GM19238 (cell line): ENCODE measurements at regions not wholly inside any gene's neighbourhood (a gene's known extent, or its start where the extent isn't known, plus 50 kb on each side); places are given as distances from the start of the nearest gene placed in this dataset.
"Not testable (repeated sequence)": the region's sequence is repeated elsewhere in the genome, so short reads cannot be mapped to it uniquely, and the experiment has no call there.

Experiments used
- DNase-seq: peaks from one replicate; pipeline ENCODE4 v3.0.0; 2011; ENCODE audit warnings: low spot score; ENCODE audit not compliant: insufficient read length

DNA sequence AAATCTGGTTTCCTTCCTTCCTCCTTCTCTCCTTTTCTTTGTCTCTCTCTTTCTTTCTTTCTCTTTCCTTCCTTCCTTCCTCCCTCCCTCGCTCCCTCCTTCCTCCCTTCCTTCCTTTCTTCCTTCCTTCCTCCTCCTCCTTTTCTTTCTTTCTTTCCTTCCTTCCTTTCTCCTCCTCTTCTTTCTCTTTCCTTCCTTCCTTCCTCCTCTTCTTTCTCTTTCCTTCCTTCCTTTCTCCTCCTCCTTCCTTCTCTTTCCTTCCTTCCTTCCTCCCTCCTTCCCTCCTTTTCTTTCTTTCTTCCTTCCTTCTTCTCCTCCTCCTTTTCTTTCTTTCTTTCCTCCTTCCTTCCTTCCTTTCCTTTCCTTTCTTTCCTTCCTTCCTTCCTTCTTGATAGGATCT is 61.2 kb downstream of the VIP start:
- DNase-seq: no peak

DNA sequence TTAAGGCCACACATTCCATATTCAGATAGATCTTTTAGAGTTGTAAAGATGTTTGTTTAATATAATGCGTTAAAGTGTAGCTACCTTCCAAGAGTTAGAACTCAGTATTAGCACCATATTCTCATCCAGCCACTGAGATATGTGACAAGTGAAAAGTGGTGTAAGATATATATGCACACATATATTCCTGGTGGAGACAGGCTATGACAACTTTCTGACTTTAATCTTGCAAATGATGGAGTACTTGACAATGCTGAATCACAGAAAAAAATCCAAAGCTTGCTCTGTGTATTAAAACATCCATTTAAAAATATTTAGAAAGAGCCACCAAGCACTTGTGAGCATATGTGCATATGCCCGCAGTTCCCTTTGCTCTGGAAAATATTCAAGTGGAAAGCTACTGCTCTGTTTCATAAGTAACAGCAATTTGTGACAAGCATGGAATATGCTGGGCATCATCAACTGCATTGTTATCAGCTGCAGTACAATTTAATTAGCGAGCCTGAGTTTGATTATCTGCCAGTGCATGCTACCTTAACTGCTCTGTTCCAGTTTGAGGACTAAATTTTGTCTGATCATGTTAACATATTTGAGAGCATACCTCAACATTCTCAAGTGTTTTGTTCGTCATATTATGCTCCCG is 64.8 kb downstream of the VIP start:
- DNase-seq: no peak

DNA sequence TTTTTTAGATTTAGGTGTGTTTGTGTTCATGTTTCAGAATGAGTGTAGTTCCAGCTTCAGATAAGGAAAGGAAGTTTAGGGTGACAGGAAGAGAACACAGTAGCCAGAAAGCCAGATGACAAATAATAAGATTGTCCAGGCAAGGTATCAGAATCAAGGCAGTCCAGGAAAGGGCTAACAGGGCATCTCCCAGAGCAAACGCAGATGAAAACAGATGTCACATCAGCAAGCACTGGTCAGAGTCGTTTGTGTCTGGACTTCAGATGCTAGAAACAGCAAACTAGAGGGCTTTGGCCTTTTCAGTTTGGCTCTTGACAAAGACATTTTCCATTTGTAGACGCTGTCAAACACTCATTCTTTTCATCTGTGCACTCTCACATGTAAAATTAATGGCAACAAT is 65.5 kb downstream of the VIP start:
- no peak for DNase-seq

DNA sequence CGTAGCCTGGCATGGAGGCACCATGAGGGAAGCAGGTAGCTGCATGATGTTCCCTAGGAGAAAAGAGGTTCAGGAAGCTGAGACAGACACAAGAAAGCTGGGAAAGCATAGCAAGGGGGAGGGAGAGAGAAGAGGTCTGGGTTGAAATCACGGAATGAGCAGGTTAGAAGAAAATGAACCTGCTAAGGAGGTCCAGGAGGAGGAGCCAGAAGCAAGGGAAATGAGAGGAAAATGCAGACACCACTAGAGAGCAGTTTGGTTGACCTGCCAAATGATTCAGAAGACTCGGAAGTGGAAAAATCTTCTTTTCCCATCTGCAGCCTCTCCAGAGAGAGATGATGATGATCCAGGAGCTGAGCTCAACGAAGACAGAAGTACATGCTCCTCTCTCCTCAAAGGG is 70.9 kb downstream of the VIP start:
- DNase-seq: no peak

DNA sequence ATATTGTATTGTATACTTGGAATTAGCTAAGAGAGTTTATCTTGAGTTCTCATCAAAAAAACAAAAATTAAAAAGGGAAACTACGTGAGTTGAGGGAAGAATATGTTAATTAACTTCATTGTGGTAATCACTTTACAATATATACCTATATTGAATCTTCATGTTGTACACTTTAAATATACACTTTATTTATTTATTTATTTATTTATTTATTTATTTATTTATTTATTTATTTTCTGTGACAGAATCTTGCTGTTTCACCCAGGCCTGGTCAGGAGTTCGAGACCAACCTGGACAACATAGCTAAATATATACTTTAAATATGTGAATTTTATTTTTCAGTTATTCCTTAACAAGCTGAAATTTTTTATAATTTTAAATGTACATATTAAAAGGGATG is 74.1 kb downstream of the VIP start:
- no peak for DNase-seq

DNA sequence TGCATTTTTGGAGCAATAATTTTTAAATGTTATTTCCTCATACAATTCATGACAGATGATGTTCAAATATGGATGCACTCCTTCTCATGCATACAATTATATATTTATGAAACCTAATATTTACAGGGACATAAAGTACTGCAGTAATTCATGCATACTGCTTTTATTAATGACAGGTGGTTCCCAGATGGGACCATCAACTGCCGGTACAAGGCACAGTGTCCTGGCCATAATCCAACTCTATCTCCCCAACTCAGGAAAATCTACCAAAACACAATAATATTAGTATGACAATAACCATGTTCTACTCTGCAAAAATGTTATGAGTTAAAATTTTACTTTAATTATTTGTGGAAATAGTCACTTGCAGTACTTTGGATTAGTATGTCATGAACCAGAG is 77.8 kb downstream of the VIP start:
- DNase-seq: no peak

DNA sequence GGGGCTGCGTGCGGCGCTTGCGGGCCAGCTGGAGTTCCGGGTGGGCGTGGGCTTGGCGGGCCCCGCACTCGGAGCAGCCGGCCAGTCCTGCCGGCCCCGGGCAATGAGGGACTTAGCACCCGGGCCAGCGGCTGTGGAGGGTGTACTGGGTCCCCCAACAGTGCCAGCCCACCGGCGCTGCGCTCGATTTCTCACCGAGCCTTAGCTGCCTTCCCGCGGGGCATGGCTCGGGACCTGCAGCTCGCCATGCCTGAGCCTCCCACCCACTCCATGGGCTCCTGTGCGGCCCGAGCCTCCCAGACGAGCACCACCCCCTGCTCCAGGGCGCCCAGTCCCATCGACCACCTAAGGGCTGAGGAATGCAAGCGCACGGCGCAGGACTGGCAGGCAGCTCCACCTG is 83.8 kb downstream of the VIP start:
- DNase-seq: not testable (repeated sequence)

DNA sequence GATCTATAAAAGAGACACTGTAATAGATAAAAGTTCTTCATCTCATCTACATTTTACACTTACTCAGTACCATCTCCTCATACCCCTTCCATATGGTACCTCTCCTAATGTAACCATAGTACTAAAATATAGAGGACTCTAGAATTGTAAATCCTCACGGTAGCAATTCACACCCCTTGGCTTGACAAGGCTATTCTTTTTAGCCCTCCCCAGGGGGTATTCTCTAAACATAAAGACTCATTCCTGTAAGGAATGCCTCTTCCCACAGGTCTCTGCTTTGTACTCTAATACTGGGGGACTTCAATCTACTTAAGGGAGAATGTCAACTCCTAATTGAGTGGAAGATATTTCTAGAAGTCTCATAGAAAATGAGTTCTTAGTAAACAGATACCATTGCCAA is 85.9 kb downstream of the VIP start:
- DNase-seq: no peak

DNA sequence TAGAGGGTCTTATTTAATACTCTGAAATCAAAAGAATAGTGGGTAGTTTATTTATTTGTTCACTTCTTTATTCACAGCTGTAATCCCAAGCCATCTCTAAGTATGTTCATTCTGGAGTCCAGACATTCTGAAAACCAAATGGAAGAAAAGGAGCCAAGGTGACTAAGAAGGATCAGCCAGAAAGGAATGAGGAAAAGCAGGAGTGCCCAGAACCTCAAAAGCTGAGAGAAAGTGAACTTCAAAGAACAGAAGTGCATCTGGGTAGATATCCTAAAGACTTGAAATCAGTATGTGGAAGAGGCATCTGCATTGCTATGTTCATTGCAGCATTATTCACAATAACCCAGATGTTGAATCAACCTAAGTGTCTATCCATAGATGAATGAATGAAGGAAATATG is 94.8 kb downstream of the VIP start:
- DNase-seq: no peak

DNA sequence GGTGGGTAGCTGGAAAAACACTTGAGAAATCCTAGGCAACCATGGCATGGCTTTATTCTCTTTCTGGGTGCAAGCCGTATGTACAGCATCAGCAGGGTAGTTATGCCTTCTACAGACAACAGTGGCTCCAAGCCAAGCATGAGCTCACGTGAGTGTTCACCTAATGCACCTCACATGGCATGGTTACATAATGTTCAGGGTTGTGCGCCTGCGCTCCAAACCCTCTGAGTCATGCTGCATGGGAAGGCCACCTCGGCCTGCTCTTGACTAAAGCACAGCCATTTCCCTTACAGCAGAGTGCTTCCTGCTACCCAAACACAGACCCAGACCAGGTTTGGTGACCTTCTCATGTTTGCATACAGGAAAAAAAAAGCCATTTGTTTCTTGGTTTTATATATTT is 96.2 kb downstream of the VIP start:
- DNase-seq: no peak

DNA sequence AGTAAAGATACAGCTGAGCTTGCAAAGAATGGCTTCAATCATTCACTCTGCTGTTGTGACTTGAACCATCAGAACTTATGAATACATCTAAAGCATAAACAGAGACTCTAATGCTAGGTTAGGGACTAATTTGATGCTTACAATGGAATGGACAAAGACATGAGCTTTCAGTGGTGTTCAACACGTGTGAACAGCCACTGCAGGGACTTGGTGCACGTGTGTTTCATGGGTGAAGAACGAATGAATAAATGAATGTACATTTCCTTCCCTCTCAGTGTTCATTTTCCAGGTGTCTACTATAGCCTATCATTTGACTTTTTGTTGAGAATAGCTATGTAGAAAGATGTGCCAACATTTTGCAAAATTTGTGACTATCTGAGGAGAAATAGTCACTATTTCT is 98.3 kb downstream of the VIP start:
- no peak for DNase-seq

DNA sequence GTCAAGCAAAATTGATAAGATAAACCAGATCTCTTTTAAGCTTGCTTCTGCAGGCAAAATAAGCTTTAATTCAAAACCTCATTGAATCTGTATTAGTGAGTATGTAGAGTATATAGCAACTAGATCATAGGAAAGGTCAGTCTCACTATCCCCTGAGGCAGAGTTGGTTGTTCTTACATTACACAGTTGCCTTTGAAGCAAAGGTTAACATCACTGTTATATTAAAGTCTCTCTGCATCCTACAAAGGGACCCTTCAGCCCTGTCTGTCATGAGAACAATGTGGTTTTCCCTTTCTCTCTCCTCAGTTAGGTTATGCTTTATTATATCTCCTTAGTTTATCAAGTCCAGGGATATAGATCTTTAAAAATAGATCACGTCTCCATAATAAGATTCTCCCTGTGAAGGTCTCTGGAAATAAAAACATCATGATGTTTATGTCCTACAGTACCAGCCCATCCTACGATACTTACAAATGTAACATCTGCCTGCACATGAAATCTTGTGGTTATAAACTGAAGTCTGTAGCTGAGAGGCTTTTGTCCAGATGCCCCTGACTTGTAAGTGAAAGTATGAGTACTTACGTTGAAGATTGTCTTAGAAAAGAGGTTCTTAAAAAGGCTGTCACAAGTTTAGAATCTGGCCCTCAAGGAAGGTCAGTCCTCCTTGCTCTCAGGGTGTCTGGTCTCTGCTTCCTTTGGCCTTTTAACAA is 103.6 kb downstream of the VIP start:
- DNase-seq: no peak

DNA sequence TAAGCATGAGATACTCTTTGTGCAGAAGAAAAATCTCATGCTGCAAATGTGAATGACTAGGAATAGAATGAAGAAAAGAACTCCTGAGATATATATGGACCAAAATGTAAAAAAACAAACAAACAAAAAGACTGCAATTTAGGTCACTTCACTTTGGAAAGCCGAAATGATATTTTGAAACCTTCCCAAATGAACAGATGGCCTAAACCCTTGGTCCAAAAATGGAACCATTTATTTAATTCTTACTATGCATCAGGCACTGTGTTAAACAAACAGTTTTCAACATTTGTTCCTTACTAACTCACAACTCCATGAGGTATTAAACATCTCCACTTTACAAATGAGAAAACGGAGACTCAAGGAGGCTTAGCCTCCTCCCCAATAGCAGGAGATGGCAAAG is 107.5 kb downstream of the VIP start:
- no peak for DNase-seq

DNA sequence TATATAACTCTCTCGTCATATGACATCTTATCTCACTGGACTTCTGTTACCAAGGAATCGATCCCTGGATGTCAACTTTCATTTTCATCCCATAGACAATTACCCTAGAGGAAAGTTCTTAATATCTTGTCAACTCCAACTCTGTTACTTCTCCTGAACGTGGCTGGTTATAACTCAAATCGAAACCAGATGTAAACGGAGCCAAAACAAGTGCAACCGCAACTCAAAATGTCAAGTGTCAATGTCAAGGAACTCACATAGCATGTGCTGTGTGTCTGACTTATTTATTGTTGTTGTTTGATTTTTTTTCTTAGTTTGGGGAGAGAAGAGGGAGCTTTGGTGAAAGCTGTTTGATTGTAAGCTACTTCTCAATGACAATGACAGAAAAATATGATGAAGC is 108.6 kb downstream of the VIP start:
- no peak for DNase-seq

DNA sequence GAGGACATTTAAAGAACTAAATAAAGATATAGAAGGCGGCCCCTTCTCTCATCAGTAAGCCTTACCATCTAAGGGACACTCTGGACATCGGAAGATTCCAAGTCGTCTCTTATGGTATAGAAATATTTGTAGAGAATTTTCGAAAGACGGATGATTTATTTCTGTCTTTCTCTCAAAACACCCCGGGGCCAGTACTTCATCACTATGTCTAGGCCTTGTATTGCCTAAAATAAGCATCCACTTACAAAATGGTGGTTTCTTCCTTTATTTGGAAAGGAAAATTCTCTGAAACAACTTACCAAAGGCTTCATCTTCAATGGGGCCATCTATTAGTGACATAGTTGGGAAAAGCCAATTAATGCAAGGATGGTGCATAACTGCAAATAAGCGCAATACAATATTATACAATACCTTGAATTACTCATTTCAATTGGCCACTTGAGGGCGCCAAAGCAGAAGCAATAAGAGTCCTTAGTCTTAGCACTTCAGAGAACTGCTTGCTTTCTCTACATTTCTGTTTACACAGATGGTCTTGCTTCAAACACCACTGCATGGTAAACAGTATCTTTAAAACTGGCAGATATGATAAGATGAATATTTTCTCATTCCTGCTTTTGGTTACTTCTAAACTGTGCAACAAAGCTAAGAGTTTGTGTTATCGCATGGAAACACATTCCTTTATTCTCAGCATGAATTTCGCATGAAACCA is 113.2 kb downstream of the VIP start:
- DNase-seq: no peak

DNA sequence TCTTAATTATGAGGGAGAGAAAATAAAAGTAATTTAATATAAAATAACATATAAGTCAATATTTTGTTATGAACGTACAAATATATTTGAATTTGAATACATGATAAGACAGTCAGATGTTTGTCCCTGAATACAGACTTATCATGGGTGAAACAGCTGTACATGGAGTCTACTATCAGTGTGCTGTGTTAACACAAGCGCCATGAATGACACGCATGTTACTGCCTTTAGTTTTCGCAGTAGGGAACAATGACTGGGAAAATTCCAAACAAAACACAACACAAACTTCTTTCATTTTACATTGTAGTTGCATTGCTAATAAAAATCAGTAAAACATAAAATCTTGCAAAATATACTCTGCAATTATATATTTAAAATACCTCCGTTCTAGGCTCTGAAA is 108.6 kb downstream of the FBXO5 start:
- DNase-seq: no peak

DNA sequence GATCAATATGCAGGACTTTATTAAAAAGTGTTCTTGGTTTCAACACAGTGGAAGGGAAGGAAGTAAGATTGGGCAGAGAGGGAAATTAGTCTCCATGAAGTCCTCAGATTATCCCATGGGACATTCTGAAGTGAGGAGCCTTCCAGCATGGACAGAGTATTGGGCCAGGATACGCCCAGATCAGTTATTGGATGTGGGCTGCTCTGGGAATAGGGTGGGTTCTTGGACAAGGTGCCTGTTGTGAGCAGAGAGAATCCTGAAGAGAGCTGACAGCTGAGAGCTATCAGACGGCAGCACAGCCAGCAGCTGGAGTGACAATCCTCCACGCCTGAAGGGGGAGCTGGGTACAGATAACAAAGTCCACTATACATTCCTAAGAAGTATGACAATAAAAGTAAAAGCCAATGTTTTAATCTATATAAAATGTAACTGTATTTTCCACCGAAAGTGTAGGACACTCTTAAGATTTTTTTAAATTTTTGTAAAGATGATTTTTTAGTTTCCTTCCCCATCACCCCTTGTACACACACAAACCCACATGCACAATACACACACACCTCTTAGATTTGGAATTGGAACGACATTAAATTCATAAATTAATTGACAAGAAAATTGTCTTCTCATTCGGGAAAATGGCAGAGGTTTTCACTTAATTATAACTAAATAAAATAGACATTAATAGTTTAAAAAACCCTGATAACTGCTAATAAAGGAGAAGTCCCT is 107.8 kb downstream of the FBXO5 start:
- DNase-seq: no peak

DNA sequence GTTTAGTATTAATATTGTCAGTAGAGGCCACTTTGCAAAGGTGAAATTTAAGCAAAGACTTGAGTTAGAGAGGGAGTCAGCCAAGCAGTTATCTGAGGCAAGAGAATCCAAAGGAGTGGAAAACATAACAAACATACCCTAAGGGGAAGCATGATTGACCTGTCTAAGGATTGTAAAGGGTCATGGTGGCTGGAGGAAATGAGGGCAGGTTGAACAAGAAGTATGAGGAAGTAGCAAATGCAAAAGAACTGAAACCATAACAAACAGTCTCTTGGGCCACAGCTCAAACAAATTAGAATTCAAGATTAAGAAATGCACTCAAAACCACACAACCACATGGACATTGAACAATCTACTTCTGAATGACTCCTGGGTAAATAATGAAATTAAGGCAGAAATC is 103.2 kb downstream of the FBXO5 start:
- DNase-seq: no peak

DNA sequence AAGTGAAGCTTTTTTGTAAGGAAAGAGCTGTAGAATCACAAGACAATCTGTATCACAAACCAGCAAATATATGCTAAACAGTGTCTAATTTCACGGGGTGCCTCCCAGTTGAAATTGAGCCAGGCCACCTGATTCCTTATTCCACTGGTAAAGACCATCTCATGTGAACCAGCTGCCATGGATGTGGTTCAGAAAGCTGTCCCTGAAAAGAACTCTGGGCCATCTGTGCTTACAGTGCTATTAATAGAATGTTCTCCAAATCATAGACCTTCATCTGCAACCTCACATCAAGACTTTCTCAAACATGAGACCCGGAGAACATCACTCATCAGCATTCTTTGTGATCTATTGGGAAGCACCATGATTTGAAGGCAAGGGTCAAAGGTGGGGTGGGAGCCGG is 89.7 kb downstream of the FBXO5 start:
- DNase-seq: no peak

DNA sequence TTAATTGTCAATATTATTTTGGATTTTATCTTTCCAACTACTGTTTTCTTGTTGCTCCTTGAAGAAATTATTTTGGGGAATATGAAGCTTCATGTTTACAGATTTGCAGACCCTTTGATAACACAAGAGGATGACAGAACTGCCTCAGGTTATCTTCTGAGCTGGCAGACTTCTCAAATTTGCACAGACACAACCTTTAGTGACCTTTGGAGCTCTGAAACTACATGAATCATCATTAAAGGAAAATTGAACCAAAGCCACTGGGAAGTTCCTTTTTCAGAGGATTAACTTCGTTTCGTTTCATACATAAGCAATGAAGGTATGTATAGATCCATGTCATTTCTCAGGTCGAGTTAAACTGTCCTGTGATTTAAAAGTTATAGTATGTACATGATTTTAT is 85.9 kb downstream of the FBXO5 start:
- no peak for DNase-seq

DNA sequence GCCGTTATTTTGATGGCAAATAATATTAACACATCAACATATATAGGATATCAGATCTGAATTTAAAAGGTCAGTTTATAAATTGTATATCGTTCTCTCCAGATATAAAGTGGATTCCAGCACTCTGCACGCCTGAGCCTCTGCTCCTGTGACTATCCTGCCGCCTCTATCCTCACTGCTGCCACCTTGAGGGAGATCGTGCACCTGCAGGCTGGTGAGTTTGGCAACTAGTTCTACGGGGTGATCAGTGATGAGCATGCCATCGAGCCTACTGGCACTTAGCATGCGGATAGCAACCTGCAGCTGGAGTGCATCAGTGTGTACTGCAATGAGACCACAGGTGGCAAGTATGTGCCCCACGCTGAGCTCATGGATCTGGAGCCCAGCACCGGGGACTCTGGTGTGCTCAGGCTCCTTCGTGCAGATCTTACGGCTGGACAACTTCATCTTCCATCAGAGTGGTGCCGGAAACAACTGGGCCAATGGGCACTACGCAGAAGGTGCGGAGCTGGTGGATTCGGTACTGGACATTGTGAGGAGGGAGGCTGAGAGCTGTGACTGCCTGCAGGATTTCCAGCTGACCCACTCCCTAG is 84.9 kb downstream of the FBXO5 start:
- peak; percentile 23 for DNase-seq

DNA sequence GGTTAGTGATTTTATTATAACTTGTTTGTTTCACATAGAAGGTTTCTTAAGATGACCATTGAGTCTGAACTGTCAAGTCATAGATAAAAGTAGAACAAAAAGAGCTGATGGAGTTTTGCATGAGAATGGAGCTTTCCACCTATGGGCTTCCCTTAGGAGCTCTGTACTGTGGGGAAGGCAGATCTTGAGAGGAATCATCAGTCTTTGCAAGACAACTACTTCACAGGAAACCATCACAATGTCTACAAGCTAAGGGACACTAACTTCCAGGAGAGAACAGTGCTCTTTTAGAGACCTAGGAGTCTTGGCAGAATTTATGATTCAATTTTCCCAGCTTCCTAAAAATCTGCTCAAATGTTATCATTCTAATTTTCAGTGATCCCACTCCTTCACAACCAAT is 78.2 kb downstream of the FBXO5 start:
- DNase-seq: no peak
